HG02610 (cell line): ENCODE measurements at regions not wholly inside any gene's neighbourhood (a gene's known extent, or its start where the extent isn't known, plus 50 kb on each side); places are given as distances from the start of the nearest gene placed in this dataset.
"Not testable (repeated sequence)": the region's sequence is repeated elsewhere in the genome, so short reads cannot be mapped to it uniquely, and the experiment has no call there.

Experiments
- ATAC-seq: cut with Tn5 transposase; IDR thresholded peaks from one replicate; pipeline ENCODE4 v1.9.1; 2021; ENCODE audit warnings: mild to moderate bottlenecking, moderate library complexity; ENCODE audit not compliant: unreplicated experiment

DNA sequence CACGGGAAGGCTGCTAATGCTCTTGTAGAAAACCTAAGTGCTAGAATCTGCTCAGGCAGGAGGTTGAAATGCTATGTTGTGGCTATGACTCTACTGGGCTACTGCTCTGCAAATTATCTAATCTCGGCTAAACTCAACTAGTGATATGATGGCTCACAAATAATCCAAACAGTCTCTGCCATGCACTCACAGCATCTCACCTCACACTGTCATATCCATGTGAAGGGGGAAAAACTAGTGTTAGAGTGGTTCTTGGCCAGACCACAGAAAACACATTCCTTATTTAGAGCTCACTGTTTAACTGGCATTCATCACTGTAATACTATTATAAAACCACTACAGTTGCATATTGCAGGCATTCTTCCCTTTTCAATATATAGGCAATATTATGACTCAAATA lies 81.8 kb upstream of the DST start:
- ATAC-seq = no peak

DNA sequence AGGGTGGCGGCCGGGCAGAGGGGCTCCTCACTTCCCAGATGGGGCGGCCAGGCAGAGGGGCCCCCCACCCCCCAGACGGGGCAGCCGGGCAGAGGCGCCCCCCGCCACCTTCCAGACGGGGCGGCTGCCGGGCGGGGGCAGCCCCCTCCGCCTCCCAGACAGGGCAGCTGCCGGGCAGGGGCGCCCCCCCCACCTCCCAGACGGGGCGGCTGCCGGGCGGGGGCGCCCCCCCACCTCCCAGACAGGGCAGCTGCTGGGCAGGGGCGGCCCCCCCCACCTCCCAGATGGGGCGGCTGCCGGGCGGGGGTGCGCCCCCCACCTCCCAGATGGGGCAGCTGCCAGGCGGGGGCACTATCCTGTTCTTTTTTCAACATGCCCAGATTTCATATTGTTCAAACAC lies 78.2 kb upstream of the DST start:
- no peak for ATAC-seq

DNA sequence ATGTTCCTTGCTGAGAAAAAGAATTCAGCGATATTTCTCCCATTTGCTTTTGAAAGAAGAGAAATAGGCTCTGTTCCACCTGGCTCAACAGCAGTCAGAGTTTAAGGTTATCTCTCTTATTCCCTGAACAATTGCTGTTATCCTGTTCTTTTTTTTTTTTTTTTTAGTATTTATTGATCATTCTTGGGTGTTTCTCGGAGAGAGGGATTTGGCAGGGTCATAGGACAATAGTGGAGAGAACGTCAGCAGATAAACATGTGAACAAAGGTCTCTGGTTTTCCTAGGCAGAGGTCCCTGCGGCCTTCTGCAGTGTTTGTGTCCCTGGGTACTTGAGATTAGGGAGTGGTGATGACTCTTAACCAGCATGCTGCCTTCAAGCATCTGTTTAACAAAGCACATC lies 77.5 kb upstream of the DST start:
- not testable (repeated sequence) for ATAC-seq

DNA sequence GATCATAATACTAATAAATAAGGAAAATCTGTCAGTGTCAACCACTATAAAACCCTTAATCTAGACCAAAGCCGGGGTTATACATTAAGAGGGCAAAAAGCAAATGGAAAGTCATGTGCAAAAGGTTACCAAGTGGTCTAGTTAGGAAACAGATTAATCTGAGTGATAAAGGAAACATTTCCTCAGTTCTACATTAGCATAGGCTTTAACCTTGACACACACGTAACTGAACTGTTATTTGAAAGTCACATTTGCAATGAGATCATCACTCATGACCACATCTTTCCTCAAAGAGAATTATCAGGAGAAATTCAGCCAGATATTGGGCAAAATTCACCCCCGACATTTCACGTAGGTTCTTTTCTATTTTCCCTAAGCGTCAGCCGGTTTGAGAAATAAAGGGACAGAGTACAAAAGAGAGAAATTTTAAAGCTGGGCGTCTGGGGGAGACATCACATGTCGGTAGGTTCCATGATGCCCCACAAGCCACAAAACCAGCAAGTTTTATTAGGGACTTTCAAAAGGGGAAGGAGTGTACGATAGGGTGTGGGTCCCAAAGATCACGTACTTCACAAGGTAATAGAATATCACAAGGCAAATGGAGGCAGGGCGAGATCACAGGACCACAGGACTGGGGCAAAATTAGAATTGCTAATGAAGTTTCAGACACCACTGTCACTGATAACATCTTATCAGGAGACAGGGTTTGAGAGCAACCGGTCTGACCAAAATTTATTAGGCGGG lies 76.8 kb upstream of the DST start:
- ATAC-seq = not testable (repeated sequence)

DNA sequence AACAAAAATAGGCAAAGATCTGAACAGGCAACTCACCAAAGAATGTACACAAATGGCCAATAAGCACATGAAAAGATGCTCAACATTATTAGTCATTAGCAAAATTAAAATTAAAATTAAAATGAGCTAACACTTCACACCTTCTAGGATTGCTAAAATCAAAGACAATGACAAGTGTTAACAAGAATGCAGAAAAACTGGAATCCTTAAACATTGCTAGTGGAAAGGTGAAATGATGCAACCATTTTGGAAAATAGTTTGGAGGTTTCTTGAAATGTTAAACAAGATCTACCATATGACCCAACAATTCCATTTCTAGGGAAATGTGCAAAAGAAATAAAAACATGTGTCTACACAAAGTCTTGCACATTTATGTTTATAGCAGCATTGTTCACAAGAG lies 75.5 kb upstream of the DST start:
- no peak for ATAC-seq

DNA sequence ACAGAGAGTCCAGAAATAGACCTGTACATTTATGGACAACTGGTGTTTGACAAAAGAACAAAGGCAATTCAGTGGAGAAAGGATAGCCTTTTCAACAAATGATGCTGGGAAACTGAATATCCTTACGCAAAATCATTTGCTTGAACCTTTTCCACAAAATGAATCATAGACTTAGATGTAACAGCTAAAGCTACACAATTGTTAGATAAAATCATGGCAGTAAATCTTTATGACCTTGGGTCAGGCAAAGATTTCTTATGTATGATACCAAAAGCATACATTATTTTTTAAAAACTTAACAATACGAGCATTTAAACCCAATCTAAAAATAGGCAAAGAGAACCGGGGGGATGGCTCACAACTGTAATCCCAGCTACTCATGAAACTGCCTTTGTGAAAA lies 73.5 kb upstream of the DST start:
- no peak for ATAC-seq

DNA sequence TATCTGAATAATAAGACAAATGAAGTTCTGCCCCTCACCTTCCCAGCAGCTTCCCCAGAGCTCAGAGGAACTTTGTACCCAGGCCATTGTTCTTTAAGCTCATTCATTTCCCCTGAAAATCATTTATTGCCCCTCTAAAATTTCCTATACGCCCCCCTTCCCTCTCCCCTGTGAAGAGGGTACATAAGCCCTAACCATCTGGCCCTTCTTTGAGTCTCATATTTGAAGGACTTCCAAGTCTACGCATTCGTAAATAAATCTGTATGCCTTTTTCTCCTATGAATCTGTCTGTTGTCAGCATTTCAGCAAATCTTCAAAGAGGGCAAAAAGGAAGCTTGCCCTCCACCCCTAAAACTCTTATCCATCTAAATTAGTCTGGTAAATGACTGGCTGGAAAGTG lies 73.1 kb upstream of the DST start:
- ATAC-seq = no peak

DNA sequence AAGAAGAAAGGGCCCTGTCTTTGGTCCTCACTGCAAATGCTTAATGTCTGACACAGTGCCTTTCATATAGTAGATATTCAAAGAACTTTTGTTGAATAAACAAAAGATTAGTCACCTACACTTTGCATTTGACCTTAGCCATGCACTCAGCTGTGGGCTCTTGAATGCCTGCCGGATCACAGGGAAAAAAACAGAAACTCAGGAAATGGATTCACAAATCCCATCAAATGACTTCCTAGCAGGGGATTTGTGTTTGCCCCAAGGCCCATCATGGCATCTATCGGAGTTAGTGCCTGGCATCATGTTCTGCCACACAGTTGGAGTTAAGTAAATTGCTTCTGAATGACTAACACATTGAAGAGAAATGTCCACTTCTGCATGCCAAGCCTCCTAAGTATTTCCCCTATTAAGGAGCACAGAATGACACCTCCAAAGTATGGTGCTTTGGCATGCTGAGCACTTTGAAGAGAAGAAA lies 72.3 kb upstream of the DST start:
- no peak for ATAC-seq

DNA sequence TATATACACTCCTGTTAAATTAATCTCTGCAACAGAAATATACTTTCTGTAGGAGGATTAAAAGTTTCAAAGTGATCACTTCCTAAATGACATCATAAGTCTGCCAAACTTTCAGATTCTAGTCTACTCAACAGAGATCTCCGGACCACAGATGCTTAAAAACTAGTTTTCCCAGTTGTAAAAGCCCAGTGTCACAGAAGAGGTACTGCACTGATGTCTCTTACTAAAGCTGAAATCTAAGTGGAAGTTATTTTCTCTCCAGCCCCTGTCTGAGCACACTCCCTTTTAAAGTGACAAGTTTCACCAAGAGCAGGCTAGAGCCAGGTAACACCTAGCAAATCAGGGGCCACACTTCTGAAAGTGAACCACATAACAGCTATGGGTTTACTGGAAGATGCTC lies 71.6 kb upstream of the DST start:
- no peak for ATAC-seq

DNA sequence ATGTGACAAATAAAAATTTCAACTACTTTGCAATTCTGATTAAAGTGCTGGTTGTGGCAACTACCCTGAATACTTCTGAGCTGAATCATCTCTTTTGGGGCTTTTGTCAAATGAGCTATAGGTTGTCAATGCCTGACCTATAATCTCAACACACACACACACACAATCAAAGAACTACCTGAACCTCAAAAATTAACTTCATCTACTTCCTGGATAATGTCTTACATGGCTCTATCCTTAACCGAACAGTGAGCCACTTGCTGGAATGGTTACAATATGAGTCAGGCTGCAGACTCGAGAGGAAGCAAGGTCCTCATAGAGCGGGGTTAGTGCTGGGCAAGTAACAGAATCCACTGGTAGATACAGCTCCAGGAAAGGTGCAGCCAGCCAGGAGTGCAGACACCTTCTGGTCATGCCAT lies 70.6 kb upstream of the DST start:
- ATAC-seq = no peak

DNA sequence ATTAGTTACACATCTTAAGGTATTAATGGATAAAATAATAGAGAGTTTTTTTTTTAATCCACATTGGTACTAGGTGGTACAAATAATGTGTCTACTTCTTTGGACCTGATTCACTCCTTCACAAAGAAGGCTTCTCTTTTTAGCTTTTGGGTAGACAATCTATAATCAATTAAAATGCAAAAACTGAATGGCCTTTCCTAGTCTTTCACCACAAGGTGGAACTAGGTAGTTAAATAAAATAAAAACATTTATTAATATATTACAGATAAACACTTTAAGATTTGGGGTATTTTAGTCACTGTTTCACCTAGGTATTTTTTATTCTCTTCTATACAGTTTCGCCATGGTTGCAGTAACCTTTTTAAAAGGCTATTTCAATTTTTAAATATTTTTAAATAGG lies 68.3 kb upstream of the DST start:
- no peak for ATAC-seq

DNA sequence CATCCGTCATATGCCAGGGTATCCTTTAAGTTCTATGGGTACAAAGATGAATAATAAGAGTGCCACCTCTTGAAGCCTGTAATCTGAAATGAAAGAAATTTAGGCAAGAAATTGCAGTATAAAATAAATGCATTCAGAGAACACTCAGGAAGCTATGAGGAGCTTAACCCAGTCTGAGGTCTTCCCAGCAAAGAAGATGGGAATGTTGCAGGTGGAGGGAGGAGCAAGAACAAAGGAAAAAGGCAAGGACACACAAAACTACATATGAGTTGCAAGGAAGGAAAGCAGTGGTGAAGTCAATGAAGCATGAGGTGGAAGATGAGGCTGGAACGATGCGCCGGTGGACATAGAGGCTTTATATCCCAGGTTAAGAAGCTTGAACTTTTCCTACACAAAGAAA lies 67.0 kb upstream of the DST start:
- ATAC-seq = no peak

DNA sequence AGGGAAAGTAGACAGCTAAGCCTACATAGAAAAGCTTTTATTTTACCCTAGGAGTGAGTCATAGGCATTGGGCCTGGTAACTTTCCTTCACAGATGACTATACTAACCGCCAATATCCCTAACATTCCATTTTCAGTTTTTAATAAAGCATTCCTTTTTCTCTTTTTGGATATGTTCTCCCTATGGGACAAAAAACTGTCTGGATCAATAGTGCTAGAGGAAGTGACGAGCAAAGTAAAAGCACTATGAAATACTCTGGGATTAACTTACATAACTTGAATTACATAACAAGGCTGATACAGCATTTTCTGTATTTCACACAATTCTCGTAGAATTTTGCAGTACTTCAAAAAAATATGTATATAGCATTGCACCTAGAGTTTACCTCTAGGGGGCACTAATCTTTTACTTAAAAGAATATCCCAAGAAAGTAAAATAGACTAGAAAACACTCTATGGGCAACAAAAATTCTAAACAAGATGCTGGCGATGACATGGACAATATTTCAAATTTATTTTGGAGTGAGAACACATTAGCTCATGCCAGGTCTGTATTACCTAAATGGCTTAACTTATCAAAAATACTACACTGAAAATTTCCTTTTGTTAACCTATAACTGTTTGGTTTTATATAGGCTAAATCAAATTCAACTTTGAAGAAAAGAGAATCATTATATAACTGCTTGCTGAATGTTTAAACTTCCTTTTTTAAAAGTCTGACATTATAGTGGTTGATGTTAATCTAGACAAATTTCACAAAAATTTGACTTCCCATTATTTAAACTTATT lies 66.3 kb upstream of the DST start:
- ATAC-seq = no peak

DNA sequence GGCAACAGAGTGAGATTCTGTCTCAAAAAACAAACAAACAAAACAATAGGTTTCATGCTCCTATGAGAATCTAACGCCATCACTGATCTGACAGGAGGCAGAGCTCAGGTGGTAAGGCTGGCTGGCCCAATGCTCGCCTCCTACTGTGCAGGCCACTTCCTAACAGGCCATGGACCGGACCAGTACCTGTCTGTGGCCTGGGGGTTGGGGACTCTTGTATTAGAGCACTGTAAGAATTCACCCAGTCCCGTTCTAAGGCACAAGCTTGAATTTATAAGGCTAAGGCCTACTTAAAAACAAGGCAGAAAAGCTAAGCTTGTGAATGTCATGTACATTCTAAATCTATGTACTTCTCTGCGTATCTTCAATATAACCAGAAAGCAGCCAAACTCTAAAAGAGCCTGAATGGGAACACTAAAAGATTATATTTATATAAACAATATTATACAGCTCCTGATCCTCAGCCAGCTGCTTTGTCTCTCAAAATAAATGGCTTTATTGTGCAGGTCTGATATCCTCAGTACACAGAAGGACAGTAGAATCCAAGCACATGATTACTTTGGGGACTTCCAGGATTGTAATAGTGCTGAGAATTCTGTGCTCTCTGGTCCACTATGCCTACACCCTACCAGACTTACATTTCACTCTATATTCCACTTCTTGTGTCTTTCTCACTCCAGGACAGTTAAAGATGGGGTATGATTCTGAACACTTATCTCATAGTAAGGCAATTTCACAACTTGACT lies 64.5 kb upstream of the DST start:
- no peak for ATAC-seq

DNA sequence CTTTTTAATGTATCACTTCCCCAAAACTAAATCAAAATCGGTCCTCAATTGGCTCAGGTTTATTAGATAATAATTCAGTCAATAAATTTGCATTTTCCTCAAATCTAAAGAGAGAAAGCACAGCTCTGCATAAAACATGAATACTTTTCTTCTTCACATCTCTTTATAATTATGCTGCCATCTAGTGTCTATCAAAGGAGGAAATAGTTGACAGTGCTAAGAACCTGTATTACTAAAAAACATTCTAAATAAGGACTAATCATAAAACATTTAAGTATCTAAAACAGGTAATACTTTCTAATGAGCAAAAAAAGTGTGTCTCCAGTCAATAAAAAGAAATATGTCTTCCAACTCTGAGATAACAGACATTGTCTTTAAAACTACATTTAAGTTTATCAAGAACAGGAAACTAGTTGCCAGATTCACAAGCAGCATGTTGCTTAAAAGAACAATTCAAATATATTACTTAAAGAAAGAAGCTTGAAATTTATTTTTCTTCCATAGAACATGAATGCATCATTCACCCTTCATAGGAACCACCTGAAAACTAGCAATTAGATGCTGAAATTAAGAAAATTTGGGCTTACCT lies 56.5 kb upstream of the DST start:
- ATAC-seq = no peak

DNA sequence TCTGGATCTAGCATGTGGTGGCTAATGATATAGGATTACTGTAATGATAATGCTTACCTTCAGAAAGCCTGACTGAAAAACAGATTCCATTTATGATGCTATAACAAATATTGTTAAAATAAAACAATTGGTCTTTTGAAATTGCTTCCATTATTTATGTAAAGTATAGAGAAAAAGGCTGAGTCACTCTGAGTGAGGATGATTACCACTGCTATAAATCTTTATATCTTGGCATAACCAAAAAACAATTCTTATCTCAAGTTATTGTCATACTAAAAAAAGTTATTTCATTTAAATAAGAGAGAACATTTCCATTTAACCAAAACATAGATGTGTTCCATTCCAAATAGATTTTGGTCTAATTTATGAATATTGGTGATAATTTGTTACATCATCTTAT lies 53.0 kb upstream of the DST start:
- ATAC-seq = no peak

DNA sequence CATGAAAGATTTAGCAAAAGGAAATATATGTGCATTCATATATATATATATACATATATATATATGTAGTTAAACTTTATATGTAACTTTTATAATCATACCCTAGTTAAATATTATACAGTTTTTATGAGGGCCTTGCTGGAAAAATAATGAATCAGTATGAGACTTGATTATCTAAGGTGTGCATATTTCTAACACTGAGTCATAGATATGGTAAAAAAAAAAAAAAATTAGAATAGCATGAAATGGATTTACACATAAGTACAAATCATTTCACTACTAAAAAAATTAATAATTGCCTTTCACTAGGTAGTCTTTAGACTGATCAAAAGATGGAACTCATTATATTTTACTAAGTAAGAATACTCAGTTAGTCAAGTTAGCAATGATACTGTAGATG lies 51.3 kb upstream of the DST start:
- ATAC-seq = no peak

DNA sequence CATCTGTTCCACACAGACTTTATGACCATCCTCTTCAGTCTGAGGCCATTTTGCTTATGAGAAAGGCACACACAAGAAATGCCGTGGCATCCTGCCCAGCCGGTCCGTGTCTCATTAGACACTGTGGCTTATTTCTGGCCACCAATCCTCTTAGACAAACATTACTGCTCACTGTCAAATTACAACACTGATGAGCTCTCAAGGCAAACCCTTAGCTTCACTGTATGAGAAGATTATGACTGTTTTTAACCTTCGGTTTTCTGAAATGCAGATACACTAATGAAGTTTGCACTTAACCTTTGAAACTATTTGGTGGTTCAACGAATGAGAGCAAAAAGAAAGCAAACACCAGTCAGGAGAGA lies 50.5 kb upstream of the DST start:
- no peak for ATAC-seq

DNA sequence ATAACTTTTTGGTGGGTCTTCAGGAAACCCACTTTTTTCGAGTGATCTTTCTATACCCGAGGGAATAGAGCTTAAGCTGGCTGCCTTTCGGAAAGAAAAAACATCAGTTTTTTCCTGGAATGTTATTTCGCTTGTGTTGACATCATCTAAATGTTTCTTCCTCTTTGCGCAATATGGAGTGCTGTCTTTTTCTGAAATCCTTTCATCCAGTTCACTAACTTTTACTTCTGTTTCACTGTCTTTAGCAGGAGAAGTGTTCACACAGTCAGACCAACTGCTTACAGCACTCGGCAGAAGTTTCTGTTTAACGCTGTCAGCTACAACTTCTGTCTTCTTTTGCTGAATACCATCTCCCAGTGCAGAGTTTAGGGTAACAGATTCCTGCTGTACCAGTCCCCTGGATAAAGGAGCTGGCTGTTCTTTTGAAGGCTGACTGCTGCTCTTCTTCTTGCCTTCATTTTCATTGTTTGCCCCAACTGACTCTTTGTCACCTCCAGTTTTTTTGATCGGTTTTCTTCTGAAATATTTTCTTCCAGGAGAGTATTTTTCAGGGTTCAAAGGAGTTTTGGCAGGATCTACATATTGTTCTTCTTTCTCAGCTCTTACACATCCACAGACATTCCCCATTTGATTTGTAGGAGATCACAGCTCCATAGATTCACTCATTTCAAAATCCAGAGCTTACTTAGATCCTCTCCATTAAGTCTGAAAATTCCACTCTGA lies 50.0 kb upstream of the DST start:
- ATAC-seq = no peak
